Fibroblast of skin of abdomen (primary cell): ENCODE measurements at regions not wholly inside any gene's neighbourhood (a gene's known extent, or its start where the extent isn't known, plus 50 kb on each side); places are given as distances from the start of the nearest gene placed in this dataset.
"Not testable (repeated sequence)": the region's sequence is repeated elsewhere in the genome, so short reads cannot be mapped to it uniquely, and the experiment has no call there.

Experiments used
- DNase-seq: peaks from one replicate; pipeline ENCODE4 v3.0.0-alpha.2; 2013

GRCh38 chr12:126998747-126999285 lies 1268.2 kb upstream of the TMEM132C start:
- DNase-seq: no peak

GRCh38 chr12:126999352-126999751 lies 1267.6 kb upstream of the TMEM132C start:
- no peak for DNase-seq

- DNase-seq: no peak
These were observed 1261.6 kb upstream of the TMEM132C start for GRCh38 chr12:127005406-127005805.

- DNase-seq: no peak
These were observed 1260.0 kb upstream of the TMEM132C start for GRCh38 chr12:127006972-127007371.

GRCh38 chr12:127008755-127009403 lies 1258.1 kb upstream of the TMEM132C start:
- no peak for DNase-seq

GRCh38 chr12:127012109-127012508 lies 1254.9 kb upstream of the TMEM132C start:
- DNase-seq: no peak

GRCh38 chr12:127013197-127013596 lies 1253.8 kb upstream of the TMEM132C start:
- DNase-seq: no peak

GRCh38 chr12:127014079-127014478 lies 1252.9 kb upstream of the TMEM132C start:
- DNase-seq: no peak

- no peak for DNase-seq
These were observed 1242.2 kb upstream of the TMEM132C start for GRCh38 chr12:127024791-127025190.

GRCh38 chr12:127025545-127025944 lies 1241.4 kb upstream of the TMEM132C start:
- DNase-seq: no peak

GRCh38 chr12:127035011-127035879 lies 1231.7 kb upstream of the TMEM132C start:
- DNase-seq: no peak

GRCh38 chr12:127038152-127038551 lies 1228.8 kb upstream of the TMEM132C start:
- no peak for DNase-seq

GRCh38 chr12:127038761-127039160 lies 1228.2 kb upstream of the TMEM132C start:
- DNase-seq: no peak

GRCh38 chr12:127041985-127042625 lies 1224.9 kb upstream of the TMEM132C start:
- no peak for DNase-seq

- no peak for DNase-seq
These were observed 1223.2 kb upstream of the TMEM132C start for GRCh38 chr12:127043731-127044130.

GRCh38 chr12:127044836-127045235 lies 1222.1 kb upstream of the TMEM132C start:
- no peak for DNase-seq

- DNase-seq: no peak
These were observed 1220.5 kb upstream of the TMEM132C start for GRCh38 chr12:127046467-127046866.

- no peak for DNase-seq
These were observed 1218.9 kb upstream of the TMEM132C start for GRCh38 chr12:127048057-127048456.

GRCh38 chr12:127048525-127048924 lies 1218.4 kb upstream of the TMEM132C start:
- not testable (repeated sequence) for DNase-seq

GRCh38 chr12:127051139-127051538 lies 1215.8 kb upstream of the TMEM132C start:
- no peak for DNase-seq

GRCh38 chr12:127052511-127053232 lies 1214.3 kb upstream of the TMEM132C start:
- peak; percentile 83 for DNase-seq

GRCh38 chr12:127054531-127054930 lies 1212.4 kb upstream of the TMEM132C start:
- peak; percentile 72 for DNase-seq
